SIG-M5 (cell line): ENCODE measurements at regions not wholly inside any gene's neighbourhood (a gene's known extent, or its start where the extent isn't known, plus 50 kb on each side); places are given as distances from the start of the nearest gene placed in this dataset.

Experiments
- DNase-seq: peaks from one replicate; lab custom pipeline; 2025; lab: John Stamatoyannopoulos, UW

DNA sequence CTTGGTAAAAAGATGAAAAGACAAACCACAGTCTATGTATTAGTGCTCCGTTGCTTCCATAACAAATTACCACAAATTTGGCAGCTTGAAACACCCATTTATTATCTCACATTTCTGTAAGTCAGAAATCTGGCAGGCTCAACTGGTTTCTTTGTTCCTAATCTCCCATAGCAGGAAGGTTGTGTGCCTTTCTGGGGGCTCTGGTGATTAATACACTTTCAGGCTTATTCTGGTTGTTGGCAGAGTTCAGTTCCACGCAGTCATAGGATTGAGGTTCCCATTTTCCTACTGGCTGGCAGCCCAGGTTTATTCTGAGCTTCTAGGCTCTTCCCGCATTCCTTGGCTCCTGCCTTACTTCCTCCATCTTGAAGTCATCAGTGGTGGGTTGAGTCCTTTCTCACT lies 189.3 kb downstream of the ANAPC1 start:
- DNase-seq: no peak

DNA sequence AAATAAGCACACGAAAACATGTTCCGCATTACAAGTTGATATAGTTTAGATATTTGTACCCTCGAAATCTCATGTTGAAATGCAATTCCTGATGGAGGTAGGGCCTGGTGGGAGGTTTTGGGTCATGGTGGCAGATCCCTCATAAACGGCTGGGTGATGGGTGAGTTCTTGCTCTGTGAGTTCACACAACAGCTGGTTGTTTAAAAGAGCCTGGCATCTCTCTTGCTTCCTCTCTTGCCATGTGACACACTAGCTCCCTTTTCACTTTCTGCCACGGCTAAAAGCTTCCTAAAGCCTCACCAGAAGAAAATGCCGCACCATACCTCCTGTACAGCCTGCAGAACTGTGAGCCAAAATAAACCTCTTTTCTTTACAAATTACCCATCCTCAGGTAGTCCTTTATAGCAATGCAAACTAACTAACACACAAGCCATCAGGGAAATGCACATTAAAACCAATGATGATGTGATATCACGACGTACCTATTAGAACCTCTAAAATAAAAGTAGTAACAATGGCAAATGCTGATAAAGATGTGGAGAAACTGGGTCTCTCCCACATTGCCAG lies 188.5 kb downstream of the ANAPC1 start:
- DNase-seq: no peak

DNA sequence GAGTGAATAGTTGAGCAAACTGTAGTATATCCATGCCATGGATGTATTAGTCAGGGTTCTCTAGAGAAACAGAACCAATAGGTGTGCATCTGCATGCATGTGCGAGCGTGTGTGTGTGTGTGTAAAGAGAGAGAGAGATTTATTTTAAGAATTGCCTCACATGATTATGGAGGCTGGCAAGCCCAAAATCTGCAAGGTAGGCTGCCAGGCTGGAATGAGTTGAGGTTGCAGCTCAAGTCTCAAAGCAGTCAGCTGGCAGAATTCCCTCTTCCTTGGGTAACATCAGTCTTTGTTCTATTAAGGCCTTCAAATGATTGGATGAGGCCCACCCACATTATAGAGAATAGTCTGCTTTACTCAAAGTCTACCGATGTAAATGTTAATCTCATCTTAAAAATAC lies 187.8 kb downstream of the ANAPC1 start:
- DNase-seq: no peak

DNA sequence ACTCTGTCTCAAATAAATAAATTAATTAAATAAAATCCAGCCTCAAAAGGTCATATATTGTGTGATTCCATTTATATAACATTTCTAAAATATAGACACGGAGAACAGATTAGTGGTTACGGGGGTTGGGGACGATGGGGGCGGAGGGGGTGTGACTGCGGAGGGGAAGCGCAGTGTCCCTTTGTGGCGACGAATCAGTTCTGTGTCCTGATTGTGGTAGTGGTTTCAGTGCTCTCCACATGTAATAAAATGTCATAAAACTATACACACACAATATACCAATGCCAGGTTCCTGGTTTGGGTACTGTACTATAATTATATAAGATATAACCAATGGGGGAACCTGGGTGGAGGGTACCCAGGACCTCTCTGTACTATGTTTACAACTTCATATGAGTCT lies 186.4 kb downstream of the ANAPC1 start:
- DNase-seq: no peak

DNA sequence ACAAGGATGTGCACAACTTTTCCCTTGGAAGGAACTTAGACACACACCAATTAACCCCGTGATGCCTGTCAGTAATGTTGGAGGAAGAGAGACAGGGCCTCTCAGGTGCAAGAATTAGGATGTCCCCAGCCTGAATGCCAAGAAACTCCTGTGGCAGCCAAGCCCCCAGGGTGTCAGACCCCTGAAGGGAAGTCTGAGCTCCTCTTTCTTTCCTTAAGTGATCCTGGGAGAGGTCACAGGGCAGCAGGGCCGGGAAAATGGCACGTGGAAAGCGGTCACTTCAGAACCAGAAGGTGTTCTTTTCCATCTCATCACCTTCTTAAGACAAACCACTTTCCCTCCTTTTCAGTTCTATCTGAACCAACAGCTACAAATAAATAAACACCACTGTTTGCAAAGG lies 185.9 kb downstream of the ANAPC1 start:
- DNase-seq: no peak

DNA sequence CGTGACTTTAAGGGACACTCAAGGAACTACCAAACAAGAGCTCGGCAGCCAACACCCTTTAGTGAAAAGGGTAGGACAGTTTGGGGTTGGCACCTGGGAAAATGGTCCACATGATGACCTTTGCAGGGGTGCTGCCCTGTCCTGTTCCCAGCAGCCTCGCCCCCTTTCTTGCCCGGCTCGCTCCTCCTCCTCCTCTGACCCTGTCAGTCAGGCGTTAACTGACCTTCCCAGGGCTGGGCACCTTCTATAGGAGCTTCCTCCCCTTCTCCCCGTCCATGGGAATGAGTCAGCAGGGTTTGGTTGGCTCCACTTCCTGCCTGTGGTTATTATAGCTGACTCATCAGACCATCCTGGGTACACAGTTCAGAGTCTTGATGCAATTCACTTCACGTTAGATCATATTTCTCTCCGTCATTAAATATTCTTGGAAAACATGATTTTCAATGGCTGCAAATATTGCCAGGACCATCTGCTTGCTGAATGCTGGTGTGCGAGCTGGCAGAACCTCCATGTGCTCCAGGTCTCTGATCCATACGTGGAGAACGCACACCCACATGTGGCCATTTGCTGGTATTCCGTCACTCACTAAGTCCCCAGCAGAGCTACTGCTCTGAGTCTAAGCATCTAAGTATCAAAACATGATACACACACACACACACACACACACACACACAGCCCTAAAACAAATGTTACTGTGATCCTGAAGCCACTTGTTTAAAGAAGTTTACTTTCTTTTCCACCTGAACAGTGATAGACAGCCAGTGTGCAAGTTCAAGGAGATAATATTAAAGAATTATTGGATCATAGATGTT lies 185.0 kb downstream of the ANAPC1 start:
- DNase-seq: peak; percentile 72

DNA sequence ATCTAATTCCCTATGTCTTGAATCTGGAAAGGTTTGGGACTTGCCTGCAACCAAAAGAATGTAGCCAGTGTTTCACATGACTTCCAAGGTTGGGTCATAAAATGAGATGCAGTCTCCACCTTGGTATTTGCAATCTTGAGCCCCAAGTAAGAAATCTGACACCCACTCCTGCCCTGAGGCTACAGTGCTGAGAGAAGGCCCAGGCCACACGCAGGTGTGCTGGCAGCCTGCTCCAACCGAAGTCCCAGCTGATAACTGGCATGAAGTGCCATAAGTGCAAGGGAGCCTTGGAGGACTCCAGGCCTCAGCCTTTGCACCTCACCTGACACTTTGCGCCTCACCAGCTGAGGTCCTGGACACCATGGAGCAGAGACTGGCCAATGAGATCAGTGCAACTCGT lies 182.7 kb downstream of the ANAPC1 start:
- no peak for DNase-seq

DNA sequence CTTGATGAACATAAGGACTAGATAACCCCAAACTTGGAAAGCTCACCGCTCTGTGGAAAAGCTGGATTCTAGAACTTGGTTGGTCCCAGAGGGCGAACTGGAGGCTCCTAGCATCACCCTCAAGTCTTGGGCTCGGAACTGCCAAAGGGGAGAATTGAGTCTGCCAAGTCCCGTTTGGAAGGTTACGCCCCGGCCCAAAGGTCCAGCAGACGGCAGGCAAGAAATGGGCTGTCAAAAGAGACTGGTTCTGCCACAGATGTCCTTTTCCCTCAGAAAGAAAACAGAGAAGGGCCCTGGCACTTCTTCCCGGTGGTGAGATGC lies 182.2 kb downstream of the ANAPC1 start:
- DNase-seq: no peak

DNA sequence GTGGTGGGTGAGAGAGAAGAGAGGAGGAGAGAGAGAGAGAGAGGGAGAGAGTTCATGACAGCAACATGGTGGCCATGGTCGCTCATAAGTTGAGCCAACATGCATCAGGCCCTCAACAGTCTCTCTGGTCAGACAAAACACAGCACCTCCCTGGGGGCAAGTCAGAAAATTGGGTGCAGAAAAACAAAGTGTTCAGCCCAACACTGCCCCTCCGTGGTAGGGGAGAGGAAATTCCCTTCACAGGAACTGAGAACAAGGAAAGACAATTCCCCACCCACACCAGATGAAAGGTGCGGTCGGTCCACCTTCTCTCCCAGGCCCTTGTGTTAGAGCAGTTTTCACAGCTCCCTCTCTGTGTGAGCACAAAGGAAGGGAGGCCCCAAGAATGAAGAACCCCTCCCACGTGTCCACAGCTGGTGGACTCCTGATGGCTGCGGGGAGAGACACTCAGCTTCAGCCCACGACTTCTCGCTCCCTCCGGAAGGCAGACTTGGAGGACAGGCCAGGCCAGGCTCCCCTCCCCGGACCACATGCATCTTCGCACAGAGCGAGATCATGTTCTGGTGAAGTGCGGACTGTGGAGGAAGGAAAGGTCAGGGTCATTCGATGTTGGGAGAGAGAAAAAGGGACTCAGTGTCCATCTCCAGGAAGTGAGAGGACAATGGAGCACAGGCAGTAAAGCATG lies 181.7 kb downstream of the ANAPC1 start:
- DNase-seq: no peak

DNA sequence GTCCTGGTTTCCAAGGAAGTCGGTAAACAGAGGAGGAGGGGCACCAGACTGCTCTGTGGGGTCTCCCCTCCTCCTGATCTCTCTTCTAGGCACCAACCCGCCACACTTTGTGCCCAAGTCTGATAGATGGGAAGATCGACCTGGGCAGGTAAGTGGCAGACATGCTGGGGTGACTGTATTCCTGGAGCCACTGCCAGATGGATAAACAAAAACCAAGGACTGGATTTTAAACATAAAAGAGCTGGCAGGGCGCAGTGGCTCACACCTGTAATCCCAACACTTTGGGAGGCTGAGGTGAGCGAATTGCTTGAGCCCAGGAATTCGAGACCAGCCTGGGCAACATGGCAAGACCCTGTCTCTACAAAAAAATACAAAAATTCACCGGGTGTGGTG lies 181.2 kb downstream of the ANAPC1 start:
- no peak for DNase-seq

DNA sequence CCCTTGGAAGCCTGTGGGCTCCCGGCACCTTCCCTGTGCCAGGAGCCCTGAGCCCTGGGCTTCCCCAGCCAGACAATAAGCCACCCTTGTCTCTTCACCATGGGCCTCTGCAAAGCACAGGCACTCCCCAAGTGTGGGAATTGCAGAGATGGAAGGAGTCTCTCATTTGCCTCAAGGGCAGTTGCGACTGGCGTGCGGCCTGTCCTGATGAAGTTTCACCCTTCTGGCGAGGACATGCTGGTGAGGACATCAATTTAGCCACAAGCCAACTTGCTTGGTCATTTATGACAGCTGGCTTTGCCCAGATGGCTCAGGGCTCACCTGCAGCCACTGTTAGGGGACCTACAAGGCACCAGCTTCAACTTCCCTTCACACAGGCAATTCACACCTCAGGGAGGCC lies 180.2 kb downstream of the ANAPC1 start:
- no peak for DNase-seq

DNA sequence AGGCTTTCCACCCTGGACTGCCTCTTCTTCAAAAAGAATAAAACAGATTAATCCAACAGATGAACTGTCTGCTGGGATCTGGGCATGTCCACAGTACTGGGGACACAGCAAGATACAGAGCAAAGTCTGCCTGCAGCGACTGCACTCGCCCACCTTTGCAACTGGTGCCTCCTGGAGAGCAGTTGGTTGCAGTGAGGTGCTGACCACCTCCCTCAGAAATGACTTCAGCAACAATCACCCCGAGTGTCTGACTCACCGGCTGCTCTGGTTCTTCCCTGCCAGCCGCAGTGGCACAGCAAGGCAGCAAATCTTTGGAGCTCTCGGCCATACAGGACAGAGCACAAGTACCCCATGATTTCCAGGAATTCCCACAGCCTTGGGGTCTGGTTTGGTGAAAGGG lies 179.7 kb downstream of the ANAPC1 start:
- DNase-seq: no peak

DNA sequence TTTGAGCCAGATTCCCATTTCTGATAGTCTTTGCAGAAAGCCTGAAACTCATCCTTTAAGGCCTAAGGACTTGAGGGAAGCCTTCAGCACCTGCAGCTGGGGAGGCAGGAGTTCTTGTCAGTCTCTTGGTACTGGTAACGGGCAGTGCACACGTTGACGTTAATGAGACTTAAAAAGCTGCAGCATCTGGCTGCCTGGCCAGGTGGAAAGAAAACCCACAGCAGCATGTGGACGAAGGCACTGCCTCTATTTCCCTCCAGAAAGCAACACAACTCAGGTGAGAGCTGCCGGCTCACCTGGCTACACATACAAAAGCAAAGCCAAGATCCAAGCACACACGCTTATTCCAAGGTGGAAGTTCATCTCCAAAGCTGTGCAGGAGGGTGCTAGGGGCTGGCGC lies 178.8 kb downstream of the ANAPC1 start:
- DNase-seq: no peak

DNA sequence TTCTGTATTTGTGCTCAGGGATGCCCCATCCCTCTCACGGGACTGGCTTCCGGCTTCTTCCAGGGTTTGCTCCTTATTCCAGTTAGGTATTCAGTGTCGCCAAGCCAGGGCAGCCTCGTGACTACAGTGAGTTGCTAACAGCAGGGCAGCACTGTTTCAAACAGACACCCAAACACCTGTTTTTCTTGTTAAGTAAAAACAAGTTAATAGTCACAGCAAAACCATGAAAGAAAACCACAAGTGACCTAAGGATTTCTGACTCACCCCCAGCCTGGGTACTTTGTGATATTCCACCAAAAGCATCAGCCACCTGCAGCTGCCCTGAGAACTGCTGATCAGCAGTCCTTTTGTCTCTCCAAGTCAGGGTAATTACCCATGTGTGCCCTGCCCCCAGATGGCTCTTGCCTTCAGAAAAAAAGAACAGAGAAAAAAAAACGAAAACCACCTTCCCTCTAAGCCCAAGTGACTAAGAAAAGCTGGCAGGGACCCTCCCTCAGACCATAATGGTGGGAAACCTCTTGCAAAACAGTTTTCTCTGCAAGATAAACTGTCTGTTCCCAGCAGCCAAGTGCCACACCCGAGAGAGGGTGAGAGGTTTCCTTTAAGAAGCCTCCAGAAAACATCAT lies 178.2 kb downstream of the ANAPC1 start:
- peak; percentile 57 for DNase-seq

DNA sequence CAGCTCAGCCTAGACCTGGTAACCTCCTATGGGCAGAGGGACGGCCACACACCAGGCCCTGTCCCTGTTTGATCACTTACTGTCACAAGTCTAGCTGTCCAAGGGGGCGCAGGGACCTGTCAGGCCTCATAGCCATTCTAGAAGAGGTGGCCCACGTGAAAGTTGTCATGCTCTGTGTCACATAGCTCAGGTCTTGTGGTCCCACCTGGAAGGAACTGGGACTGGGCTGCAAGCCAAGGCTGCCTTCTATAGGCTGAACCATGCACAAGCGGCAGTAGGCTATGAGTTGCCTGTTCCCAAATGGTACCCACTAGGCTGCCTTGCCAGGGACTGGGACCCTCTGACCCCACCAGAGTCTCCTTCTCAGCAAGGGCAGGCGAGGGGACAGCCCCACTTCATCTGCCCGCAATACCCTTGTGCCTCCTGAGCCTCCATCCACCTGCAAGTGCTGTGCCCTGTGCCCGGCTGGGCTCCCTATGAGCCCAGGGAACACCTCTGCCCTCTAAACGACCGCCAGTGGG lies 177.5 kb downstream of the ANAPC1 start:
- no peak for DNase-seq

DNA sequence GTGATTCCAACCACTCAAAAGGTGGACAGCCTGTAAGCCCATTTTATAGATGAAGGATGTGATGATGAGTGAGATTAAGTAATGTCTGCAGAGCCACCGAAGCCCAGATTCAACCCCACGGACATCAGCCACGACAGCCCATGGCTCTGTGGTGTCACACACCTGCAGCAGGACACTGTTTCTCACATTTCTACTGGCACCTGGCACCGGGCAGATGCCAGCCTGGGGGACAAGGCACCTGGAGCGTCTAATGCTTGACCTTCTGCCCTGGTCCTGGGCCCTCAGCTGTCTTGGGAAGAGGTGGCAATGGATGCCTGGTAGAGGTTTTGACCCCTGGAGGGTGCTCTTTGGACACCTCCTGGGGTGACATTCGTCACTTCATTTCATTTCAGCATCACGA lies 176.3 kb downstream of the ANAPC1 start:
- no peak for DNase-seq

DNA sequence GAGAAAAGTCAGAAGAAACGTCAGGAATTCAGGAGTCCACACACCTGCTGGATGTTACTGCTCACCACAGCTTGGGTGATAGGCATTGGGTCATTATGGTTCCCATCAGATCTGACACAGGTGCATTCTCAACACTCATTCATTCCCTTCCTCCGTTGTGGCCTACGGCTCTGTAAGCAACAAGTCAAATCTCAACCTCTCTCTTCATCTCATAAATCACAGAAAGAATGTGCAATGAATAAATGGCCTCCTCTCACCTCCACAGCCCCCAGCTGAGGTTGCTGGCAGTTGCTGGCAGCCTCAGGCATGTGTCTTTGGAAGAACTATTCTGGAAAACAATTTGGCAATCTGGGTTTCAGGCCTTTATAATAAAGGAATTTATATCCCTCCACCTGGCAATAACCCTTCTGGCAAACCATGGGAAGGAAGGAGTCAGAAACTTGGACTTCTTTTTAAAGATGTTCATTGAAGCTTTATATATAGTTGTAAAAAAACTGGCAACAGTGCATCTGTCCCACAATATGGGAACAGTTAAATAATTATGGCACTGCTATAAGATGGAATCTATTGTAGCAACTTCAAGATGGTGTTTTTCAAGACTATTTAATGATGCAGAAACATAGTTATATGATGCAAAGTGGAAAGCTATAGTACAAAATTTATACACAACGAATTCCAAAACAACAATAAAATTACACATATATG lies 175.4 kb downstream of the ANAPC1 start:
- DNase-seq: no peak

DNA sequence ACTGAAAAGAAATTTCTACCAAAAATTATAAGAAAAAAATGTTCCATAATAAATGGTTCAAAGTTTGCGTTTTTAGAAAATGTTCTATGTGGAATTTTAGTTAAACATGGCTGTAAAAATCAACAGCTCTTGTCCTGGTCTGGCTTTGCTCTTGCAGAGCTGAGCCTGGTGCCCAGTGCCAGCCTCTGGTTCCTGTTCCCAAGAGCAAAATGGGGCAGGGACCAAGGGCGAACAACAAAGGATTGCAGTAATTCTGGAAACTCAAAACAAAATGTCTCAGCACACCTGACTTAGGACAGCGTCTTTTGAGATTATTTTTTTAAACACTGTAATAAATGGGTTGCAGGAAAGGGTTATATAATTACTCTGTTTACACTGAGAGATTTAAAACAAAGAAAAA lies 174.7 kb downstream of the ANAPC1 start:
- no peak for DNase-seq

DNA sequence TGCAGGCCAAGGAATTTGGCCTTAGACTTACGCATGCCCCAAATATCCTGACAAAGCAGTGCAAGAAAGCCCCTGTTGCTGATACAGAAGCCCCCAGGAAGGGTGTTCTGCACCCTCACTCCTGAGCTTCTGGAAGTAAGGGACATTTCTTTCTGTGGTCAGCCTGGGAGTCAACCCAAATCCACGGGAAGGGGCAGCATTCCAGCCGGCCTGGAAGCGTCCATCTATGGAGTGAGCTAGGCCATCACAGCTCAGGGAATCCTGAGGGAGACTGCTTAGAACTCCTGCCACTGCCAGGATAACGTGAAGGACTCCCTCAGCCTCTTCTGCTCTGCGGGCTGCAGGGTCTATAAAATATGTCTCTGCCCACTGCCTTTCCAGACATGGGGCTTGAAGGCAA lies 173.9 kb downstream of the ANAPC1 start:
- no peak for DNase-seq

DNA sequence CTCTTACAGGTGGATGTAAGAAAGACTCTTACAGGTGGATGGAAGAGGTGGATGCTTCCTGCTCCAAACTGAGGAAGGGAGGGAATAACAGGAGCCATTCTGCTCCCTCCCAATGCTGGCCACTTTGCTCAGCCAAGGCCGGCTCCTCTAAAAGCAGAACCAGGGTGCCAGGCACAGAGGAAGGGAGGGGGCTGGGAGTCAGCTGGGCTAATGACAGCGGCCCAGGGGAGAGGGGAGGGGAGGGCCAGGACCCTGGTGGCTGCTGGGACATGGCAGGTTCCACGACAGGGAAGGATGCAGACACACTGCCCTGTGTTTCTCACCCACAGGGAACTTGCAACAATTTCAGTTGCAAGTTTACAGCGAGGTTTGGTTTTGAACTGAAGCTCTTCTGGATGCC lies 173.4 kb downstream of the ANAPC1 start:
- no peak for DNase-seq

DNA sequence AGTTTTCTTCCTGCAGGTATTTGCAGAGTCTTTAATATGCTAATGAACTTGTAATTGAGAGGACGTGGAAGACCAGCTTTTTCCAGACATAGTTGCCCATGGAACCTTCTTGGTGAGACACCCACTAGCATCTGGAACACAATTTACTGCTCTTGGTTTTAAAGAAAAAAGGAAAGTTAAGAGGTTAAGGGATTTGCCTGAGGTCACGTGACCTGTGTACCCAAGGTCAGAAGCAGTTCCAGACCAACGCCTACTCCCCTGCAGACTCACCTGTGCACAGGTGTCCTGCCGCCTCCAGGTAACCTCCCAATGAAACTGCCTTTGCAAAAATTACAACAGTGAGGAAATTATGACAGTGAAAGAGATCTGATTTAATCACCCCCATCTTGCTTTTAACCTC lies 172.7 kb downstream of the ANAPC1 start:
- no peak for DNase-seq

DNA sequence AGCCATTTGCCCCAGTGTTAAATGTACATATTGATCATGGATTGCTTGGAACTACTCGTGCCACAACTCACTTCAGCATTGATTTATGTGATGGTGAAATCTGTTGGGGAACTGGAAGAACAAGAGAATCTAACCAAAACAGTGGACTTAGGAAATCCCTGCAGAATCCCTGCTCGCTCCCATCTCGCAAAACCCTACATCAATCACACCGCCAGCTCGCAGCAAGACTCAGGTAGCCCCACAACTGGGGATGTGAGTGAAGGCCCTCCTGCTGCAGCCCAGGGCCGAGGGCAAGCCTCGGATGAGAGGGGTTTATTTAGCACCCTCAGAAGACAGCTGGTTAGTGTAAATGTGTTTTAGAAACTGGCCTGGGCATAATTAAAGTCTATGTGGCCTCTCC lies 171.6 kb downstream of the ANAPC1 start:
- no peak for DNase-seq
